OCI-LY3 (cell line): ENCODE measurements at regions not wholly inside any gene's neighbourhood (a gene's known extent, or its start where the extent isn't known, plus 50 kb on each side); places are given as distances from the start of the nearest gene placed in this dataset.

ENCODE experiments used
- H2AFZ ChIP-seq: fragments of 200-600, 300-600 bp; shearing (Covaris generic); 2 replicates; pipeline ENCODE4 v1.6.0; 2014; ENCODE audit warnings: antibody characterized with exemption, low read depth, low read length
- H3K27ac ChIP-seq: fragments of 200-600, 300-600 bp; sonication (generic); 2 replicates; pipeline ENCODE4 v1.5.1; 2014; ENCODE audit warnings: mild to moderate bottlenecking, low read length, moderate library complexity, mixed read lengths
- H3K27me3 ChIP-seq: fragments of 200-600, 300-600 bp; sonication (generic); 2 replicates; pipeline ENCODE4 v1.6.1; 2014; ENCODE audit warnings: low read depth, low read length, mixed read lengths
- H3K36me3 ChIP-seq: fragments of 200-600, 300-600 bp; sonication (generic); replicated peaks from 2 replicates; pipeline ENCODE3; 2014; ENCODE audit warnings: low read depth, low read length, mixed read lengths
- H3K4me1 ChIP-seq: fragments of 300-600, 200-600 bp; sonication (generic); 2 replicates; pipeline ENCODE4 v1.6.1; 2014; ENCODE audit warnings: low read length, mixed read lengths
- H3K4me2 ChIP-seq: fragments of 200-600, 300-600 bp; sonication (generic); 2 replicates; pipeline ENCODE4 v1.6.1; 2014; ENCODE audit warnings: low read length, mixed read lengths
- H3K4me3 ChIP-seq: fragments of 300-600, 200-600 bp; sonication (generic); 2 replicates; pipeline ENCODE4 v1.5.1; 2014; ENCODE audit warnings: antibody characterized with exemption, mild to moderate bottlenecking, low read length, moderate library complexity
- H3K79me2 ChIP-seq: fragments of 300-600, 200-600 bp; shearing (Covaris generic); 2 replicates; pipeline ENCODE4 v1.6.1; 2014; ENCODE audit warnings: mild to moderate bottlenecking, low read length, mixed read lengths
- H3K9ac ChIP-seq: fragments of 300-600, 200-600 bp; shearing (Covaris generic); 2 replicates; pipeline ENCODE4 v1.6.0; 2014; ENCODE audit warnings: mild to moderate bottlenecking, low read length, moderate library complexity
- H3K9me3 ChIP-seq: fragments of 200-600, 300-600 bp; shearing (Covaris generic); 2 replicates; pipeline ENCODE4 v1.6.1; 2014; ENCODE audit warnings: low read length, mixed read lengths; ENCODE audit not compliant: insufficient read depth
- H4K20me1 ChIP-seq: fragments of 200-600, 300-600 bp; sonication (generic); 2 replicates; pipeline ENCODE4 v1.6.1; 2016; ENCODE audit warnings: low read length, mixed read lengths; ENCODE audit not compliant: insufficient read depth
- EZH2phosphoT487 ChIP-seq: fragments of 200-600 bp; shearing (Covaris generic); IDR thresholded peaks from 2 replicates; pipeline ENCODE4 v1.6.1; 2018; ENCODE audit warnings: antibody characterized with exemption, mixed run types, low read depth
- TF ChIP-seq, protein P1 (sequence below): fragments of 200-600, 300-600 bp; sonication (generic); IDR thresholded peaks from 2 replicates; pipeline ENCODE4 v1.5.1; 2014; ENCODE audit warnings: antibody characterized with exemption, low read length, low read depth

DNA sequence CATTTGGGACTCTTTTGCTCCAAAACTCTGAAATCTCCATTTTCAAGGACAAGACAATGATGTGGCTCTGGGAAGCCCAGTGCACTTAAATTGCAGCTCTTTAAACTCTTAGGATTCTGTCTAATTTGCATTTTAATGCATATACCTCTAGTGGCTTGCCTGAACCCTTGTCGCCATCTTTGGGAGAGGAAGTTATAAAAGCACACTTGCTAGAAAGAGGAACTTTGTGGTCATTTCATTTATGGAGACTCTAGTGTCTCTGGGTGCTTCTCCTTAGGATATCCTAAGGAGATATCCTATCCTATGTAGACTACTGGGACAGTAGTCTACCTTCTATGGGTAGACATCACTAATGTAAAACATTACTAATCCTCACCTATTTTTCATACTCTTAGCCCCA, 77.3 kb upstream of the SLC1A3 start:
- H3K4me2 ChIP-seq: no peak overlapping the region
- TF ChIP-seq EZH2phosphoT487: no peak
- TF ChIP-seq, protein P1, sequence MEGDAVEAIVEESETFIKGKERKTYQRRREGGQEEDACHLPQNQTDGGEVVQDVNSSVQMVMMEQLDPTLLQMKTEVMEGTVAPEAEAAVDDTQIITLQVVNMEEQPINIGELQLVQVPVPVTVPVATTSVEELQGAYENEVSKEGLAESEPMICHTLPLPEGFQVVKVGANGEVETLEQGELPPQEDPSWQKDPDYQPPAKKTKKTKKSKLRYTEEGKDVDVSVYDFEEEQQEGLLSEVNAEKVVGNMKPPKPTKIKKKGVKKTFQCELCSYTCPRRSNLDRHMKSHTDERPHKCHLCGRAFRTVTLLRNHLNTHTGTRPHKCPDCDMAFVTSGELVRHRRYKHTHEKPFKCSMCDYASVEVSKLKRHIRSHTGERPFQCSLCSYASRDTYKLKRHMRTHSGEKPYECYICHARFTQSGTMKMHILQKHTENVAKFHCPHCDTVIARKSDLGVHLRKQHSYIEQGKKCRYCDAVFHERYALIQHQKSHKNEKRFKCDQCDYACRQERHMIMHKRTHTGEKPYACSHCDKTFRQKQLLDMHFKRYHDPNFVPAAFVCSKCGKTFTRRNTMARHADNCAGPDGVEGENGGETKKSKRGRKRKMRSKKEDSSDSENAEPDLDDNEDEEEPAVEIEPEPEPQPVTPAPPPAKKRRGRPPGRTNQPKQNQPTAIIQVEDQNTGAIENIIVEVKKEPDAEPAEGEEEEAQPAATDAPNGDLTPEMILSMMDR: no peak
- no peaks in the 10 kb centered on the region for H3K27me3 ChIP-seq
- no peak overlapping the region for H3K4me3 ChIP-seq
- no peaks in the 10 kb centered on the region for H3K79me2 ChIP-seq
- H2AFZ ChIP-seq: no peak overlapping the region
- no peak overlapping the region for H3K27ac ChIP-seq
- H4K20me1 ChIP-seq: no peaks in the 10 kb centered on the region
- H3K9ac ChIP-seq: no peak overlapping the region
- no peaks in the 10 kb centered on the region for H3K36me3 ChIP-seq
- no peaks in the 10 kb centered on the region for H3K9me3 ChIP-seq
- no peaks in the 10 kb centered on the region for H3K4me1 ChIP-seq

DNA sequence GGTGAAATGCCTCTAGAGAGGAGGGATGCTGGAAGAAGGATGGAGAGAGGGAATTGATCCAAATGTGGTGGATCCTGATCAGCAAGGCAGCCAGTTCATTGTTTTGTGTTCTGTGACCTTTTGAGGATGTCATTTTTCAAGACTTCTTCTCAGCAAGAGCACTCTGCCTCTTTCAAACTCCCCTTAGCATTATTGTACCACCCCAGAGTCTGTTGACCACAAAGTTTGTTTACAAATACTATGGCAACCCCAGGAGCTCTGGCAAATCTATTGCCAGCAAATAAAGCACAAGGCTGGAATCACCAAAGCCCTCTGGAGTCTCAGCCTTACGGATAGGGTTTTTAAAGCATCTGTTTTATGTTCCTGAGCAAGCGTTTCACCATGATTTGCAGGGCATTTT, 76.2 kb upstream of the SLC1A3 start:
- Histone ChIP-seq H4K20me1 (no peaks in the 10 kb centered on the region), H2AFZ (no peak overlapping the region), H3K27me3 (no peaks in the 10 kb centered on the region), H3K79me2 (no peaks in the 10 kb centered on the region), H3K9me3 (no peaks in the 10 kb centered on the region), H3K4me2 (no peak overlapping the region), H3K9ac (no peak overlapping the region), H3K36me3 (no peaks in the 10 kb centered on the region), H3K4me3 (no peak overlapping the region), H3K27ac (no peak overlapping the region), H3K4me1 (no peaks in the 10 kb centered on the region)
- no peak for TF ChIP-seq EZH2phosphoT487

DNA sequence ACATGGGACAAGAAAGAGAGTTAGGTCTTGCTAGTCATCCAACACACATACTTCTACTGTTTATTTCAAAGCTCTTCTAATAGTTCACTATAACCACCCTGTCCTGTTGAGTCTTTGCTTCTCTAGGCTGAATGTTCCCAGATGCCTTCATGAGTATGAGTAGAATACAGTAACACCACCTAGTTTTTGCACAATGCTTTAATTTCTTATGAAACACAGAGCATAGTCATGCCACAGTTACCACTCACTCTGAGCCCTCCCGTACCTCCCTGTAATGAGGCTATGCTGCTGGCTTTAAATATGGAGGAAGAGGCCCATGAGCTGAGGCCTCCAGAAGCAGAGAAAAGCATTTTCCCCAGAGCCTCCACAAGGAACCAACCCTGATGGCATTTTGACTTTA, 75.0 kb upstream of the SLC1A3 start:
- Histone ChIP-seq H3K4me3 (no peak overlapping the region), H3K9ac (no peak overlapping the region), H3K27ac (no peak overlapping the region), H3K4me1 (no peaks in the 10 kb centered on the region), H2AFZ (no peak overlapping the region), H3K79me2 (no peaks in the 10 kb centered on the region), H3K36me3 (no peaks in the 10 kb centered on the region), H3K9me3 (no peaks in the 10 kb centered on the region), H3K27me3 (no peaks in the 10 kb centered on the region), H4K20me1 (no peaks in the 10 kb centered on the region), H3K4me2 (no peak overlapping the region)
- no peak for TF ChIP-seq EZH2phosphoT487
- TF ChIP-seq, protein P1: no peak

DNA sequence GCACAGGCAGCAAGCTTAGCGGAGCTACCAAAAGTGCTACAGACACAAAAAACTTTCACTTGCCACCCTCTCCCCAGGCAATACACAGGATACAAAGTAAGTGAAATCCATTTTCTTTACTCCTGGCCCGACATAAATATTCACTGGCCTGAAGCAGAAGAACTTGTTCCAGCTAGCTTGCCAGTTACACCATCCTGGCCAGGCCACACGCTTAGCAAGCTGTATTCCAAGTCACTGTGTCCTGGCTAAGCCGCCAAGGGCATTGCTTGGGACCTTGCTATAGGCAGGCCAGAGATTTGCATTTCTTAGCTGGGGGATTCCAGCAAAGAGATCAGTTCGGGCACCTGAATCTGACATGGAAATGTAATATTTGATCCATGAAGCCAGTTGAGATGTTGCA, 71.0 kb upstream of the SLC1A3 start:
- Histone ChIP-seq H3K4me1 (no peaks in the 10 kb centered on the region), H3K4me3 (no peak overlapping the region), H3K79me2 (no peaks in the 10 kb centered on the region), H3K9ac (no peak overlapping the region), H3K27me3 (no peaks in the 10 kb centered on the region), H3K4me2 (no peak overlapping the region), H4K20me1 (no peaks in the 10 kb centered on the region), H3K9me3 (no peaks in the 10 kb centered on the region), H3K36me3 (no peaks in the 10 kb centered on the region), H3K27ac (no peak overlapping the region), H2AFZ (no peak overlapping the region)
- TF ChIP-seq EZH2phosphoT487: no peak
- TF ChIP-seq, protein P1: no peak
